ENCODE measurements at regions not wholly inside any gene's neighbourhood (a gene's known extent, or its start where the extent isn't known, plus 50 kb on each side); places are given as distances from the start of the nearest gene placed in this dataset.

GRCh38 chr6:45732731-45733130 is 282.9 kb downstream of the CLIC5 start:
- TF ChIP-seq POLR2A (IDR thresholded peaks at IDR 0.05) (no peak), CTCF (IDR thresholded peaks at IDR 0.05) (no peak), POLR2AphosphoS5 (IDR thresholded peaks at IDR 0.05) (no peak)

Measured in prostate gland (tissue), 2 donors.